Neural cell (in vitro differentiated cells): ENCODE measurements at regions not wholly inside any gene's neighbourhood (a gene's known extent, or its start where the extent isn't known, plus 50 kb on each side); places are given as distances from the start of the nearest gene placed in this dataset.

Experiments
- H2AFZ ChIP-seq: fragments of 200-600, 300-800 bp; sonication (generic), shearing (Covaris generic); 2 replicates; pipeline ENCODE4 v1.6.0; 2014; ENCODE audit warnings: low read depth, mild to moderate bottlenecking, antibody characterized with exemption, low read length, moderate library complexity
- H3F3A ChIP-seq: fragments of 200-600 bp; shearing (Covaris generic); 2 replicates; pipeline ENCODE4 v1.6.1; 2016; ENCODE audit warnings: mild to moderate bottlenecking, moderate library complexity, mixed read lengths, antibody characterized with exemption, low read length; ENCODE audit not compliant: insufficient read depth, poor library complexity, severe bottlenecking
- H3K27ac ChIP-seq: fragments of 200-600, 300-800 bp; sonication (generic), shearing (Covaris generic); 2 replicates; pipeline ENCODE4 v1.5.1; 2014; ENCODE audit warnings: mild to moderate bottlenecking, low read length, moderate library complexity
- H3K27me3 ChIP-seq: fragments of 300-800, 200-600 bp; sonication (generic), shearing (Covaris generic); 2 replicates; pipeline ENCODE4 v1.6.0; 2014; ENCODE audit warnings: mild to moderate bottlenecking, low read depth, low read length, moderate library complexity; ENCODE audit not compliant: insufficient read depth
- H3K36me3 ChIP-seq: fragments of 300-800, 200-600 bp; sonication (generic), shearing (Covaris generic); 2 replicates; pipeline ENCODE4 v1.5.1; 2014; ENCODE audit warnings: mild to moderate bottlenecking, antibody characterized with exemption, low read length, moderate library complexity; ENCODE audit not compliant: insufficient read depth
- H3K4me2 ChIP-seq: fragments of 300-800, 200-600 bp; sonication (generic), shearing (Covaris generic); 2 replicates; pipeline ENCODE4 v1.6.0; 2014; ENCODE audit warnings: mild to moderate bottlenecking, low read length
- H3K4me3 ChIP-seq: fragments of 300-800, 200-600 bp; sonication (generic), shearing (Covaris generic); 2 replicates; pipeline ENCODE4 v1.5.1; 2014; ENCODE audit warnings: mild to moderate bottlenecking, low read length, moderate library complexity
- H3K79me2 ChIP-seq: fragments of 200-600 bp; shearing (Covaris generic); replicated peaks from 2 replicates; pipeline ENCODE4 v1.6.0; 2014; ENCODE audit warnings: mild to moderate bottlenecking, low read length, moderate library complexity; ENCODE audit not compliant: insufficient read depth
- H3K9ac ChIP-seq: fragments of 300-800, 200-600 bp; sonication (generic), shearing (Covaris generic); 2 replicates; pipeline ENCODE4 v1.6.1; 2016; ENCODE audit warnings: mild to moderate bottlenecking, low read length, mixed read lengths
- H3K9me2 ChIP-seq: fragments of 200-600 bp; shearing (Covaris generic); 2 replicates; pipeline ENCODE4 v1.6.1; 2016; ENCODE audit warnings: mild to moderate bottlenecking, low read length, mixed read lengths; ENCODE audit not compliant: insufficient read depth
- H3K9me3 ChIP-seq: fragments of 200-600, 300-800 bp; sonication (generic), shearing (Covaris generic); 2 replicates; pipeline ENCODE4 v1.6.1; 2016; ENCODE audit warnings: mild to moderate bottlenecking, mixed run types, low read length, moderate library complexity, mixed read lengths
- H4K20me1 ChIP-seq: fragments of 200-600 bp; shearing (Covaris generic); 2 replicates; pipeline ENCODE4 v1.6.1; 2016; ENCODE audit warnings: mild to moderate bottlenecking, mixed run types; ENCODE audit not compliant: insufficient read depth
- CTCF ChIP-seq: fragments of 450-650 bp; IDR thresholded peaks from 2 replicates; pipeline ENCODE4 v1.5.1; 2014; ENCODE audit warnings: antibody characterized with exemption, mild to moderate bottlenecking, moderate library complexity; ENCODE audit not compliant: poor library complexity, severe bottlenecking
- EP300 ChIP-seq: fragments of 450-650 bp; conservative IDR thresholded peaks from 2 replicates; pipeline ENCODE4 v1.6.1; 2014; ENCODE audit warnings: antibody characterized with exemption, mild to moderate bottlenecking, moderate library complexity; ENCODE audit not compliant: poor library complexity, severe bottlenecking
- EZH2 ChIP-seq: fragments of 200-600, 300-800 bp; shearing (Covaris generic), sonication (generic); IDR thresholded peaks from 2 replicates; pipeline ENCODE4 v1.6.1; 2014; ENCODE audit warnings: antibody characterized with exemption, low read length, borderline replicate concordance, mild to moderate bottlenecking; ENCODE audit not compliant: insufficient read depth, poor library complexity, severe bottlenecking
- MXI1 ChIP-seq: fragments of 450-650 bp; conservative IDR thresholded peaks from 2 replicates; pipeline ENCODE4 v1.6.1; 2014; ENCODE audit warnings: antibody characterized with exemption, mild to moderate bottlenecking; ENCODE audit not compliant: poor library complexity, severe bottlenecking
- POLR2AphosphoS5 ChIP-seq: IDR thresholded peaks from 2 replicates; pipeline ENCODE4 v1.6.1; 2012
- RAD21 ChIP-seq: fragments of 450-650 bp; conservative IDR thresholded peaks from 2 replicates; pipeline ENCODE4 v1.6.1; 2014; ENCODE audit warnings: antibody characterized with exemption, mild to moderate bottlenecking, moderate library complexity
- SMC3 ChIP-seq: fragments of 450-650 bp; conservative IDR thresholded peaks from 2 replicates; pipeline ENCODE4 v1.6.1; 2014; ENCODE audit warnings: antibody characterized with exemption, mild to moderate bottlenecking, moderate library complexity; ENCODE audit not compliant: poor library complexity
- TAF1 ChIP-seq: IDR thresholded peaks from 2 replicates; pipeline ENCODE4 v1.6.1; 2012; ENCODE audit warnings: low read depth
- TF ChIP-seq, protein P1 (sequence below): IDR thresholded peaks from 2 replicates; pipeline ENCODE4 v1.6.1; 2012; ENCODE audit warnings: borderline replicate concordance

- no peak overlapping the region for H3K9ac ChIP-seq
- H3K27ac ChIP-seq: no peak overlapping the region
- no peaks in the 10 kb centered on the region for H3K9me2 ChIP-seq
- H3K27me3 ChIP-seq: no peaks in the 10 kb centered on the region
- TF ChIP-seq MXI1: no peak
- no peak for TF ChIP-seq POLR2AphosphoS5
- TF ChIP-seq SMC3: no peak
- no peak for TF ChIP-seq RAD21
- no peak for TF ChIP-seq CTCF
- TF ChIP-seq, protein P1, sequence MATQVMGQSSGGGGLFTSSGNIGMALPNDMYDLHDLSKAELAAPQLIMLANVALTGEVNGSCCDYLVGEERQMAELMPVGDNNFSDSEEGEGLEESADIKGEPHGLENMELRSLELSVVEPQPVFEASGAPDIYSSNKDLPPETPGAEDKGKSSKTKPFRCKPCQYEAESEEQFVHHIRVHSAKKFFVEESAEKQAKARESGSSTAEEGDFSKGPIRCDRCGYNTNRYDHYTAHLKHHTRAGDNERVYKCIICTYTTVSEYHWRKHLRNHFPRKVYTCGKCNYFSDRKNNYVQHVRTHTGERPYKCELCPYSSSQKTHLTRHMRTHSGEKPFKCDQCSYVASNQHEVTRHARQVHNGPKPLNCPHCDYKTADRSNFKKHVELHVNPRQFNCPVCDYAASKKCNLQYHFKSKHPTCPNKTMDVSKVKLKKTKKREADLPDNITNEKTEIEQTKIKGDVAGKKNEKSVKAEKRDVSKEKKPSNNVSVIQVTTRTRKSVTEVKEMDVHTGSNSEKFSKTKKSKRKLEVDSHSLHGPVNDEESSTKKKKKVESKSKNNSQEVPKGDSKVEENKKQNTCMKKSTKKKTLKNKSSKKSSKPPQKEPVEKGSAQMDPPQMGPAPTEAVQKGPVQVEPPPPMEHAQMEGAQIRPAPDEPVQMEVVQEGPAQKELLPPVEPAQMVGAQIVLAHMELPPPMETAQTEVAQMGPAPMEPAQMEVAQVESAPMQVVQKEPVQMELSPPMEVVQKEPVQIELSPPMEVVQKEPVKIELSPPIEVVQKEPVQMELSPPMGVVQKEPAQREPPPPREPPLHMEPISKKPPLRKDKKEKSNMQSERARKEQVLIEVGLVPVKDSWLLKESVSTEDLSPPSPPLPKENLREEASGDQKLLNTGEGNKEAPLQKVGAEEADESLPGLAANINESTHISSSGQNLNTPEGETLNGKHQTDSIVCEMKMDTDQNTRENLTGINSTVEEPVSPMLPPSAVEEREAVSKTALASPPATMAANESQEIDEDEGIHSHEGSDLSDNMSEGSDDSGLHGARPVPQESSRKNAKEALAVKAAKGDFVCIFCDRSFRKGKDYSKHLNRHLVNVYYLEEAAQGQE: no peak
- TF ChIP-seq EZH2: no peak
- no peak overlapping the region for H2AFZ ChIP-seq
- H3K79me2 ChIP-seq: no peaks in the 10 kb centered on the region
- H3K4me2 ChIP-seq: no peak overlapping the region
- no peaks in the 10 kb centered on the region for H4K20me1 ChIP-seq
- H3K36me3 ChIP-seq: no peaks in the 10 kb centered on the region
- no peaks in the 10 kb centered on the region for H3F3A ChIP-seq
- H3K9me3 ChIP-seq: no peaks in the 10 kb centered on the region
- H3K4me3 ChIP-seq: no peak overlapping the region
Observed at GRCh38 chr17:33873201-33873617, 381.9 kb upstream of the CCL2 start.

- no peak for TF ChIP-seq TAF1
Observed at GRCh38 chr17:33874617-33875060, 380.4 kb upstream of the CCL2 start.

GRCh38 chr17:33875973-33876372, 379.1 kb upstream of the CCL2 start:
- Histone ChIP-seq H3K9me3 (no peaks in the 10 kb centered on the region), H3K36me3 (no peaks in the 10 kb centered on the region), H3K4me3 (no peak overlapping the region), H4K20me1 (no peaks in the 10 kb centered on the region), H3K4me2 (no peak overlapping the region), H2AFZ (no peak overlapping the region), H3F3A (no peaks in the 10 kb centered on the region), H3K79me2 (no peaks in the 10 kb centered on the region), H3K9ac (no peak overlapping the region), H3K27ac (no peak overlapping the region), H3K27me3 (no peaks in the 10 kb centered on the region), H3K9me2 (no peaks in the 10 kb centered on the region)
- no peak for TF ChIP-seq EZH2
- TF ChIP-seq TAF1: no peak
- TF ChIP-seq, protein P1: no peak
- TF ChIP-seq CTCF: no peak
- TF ChIP-seq RAD21: no peak
- TF ChIP-seq POLR2AphosphoS5: no peak
- no peak for TF ChIP-seq SMC3
- TF ChIP-seq EP300: no peak
- TF ChIP-seq MXI1: no peak

More at GRCh38 chr17:33874617-33875060, 380.4 kb upstream of the CCL2 start:
- H3K27ac ChIP-seq: no peak overlapping the region
- H3K79me2 ChIP-seq: no peaks in the 10 kb centered on the region
- no peaks in the 10 kb centered on the region for H4K20me1 ChIP-seq
- H2AFZ ChIP-seq: no peak overlapping the region
- no peaks in the 10 kb centered on the region for H3K36me3 ChIP-seq
- no peaks in the 10 kb centered on the region for H3K27me3 ChIP-seq
- no peaks in the 10 kb centered on the region for H3F3A ChIP-seq
- H3K9me2 ChIP-seq: no peaks in the 10 kb centered on the region
- no peak overlapping the region for H3K9ac ChIP-seq
- no peak overlapping the region for H3K4me3 ChIP-seq
- H3K4me2 ChIP-seq: no peak overlapping the region
- no peaks in the 10 kb centered on the region for H3K9me3 ChIP-seq
